Keratinocyte (primary cell): ENCODE measurements at regions not wholly inside any gene's neighbourhood (a gene's known extent, or its start where the extent isn't known, plus 50 kb on each side); places are given as distances from the start of the nearest gene placed in this dataset.
A peak's percentile ranks its signal among the peaks of the same experiment; 100 is the strongest.

Experiments used
- DNase-seq: peaks from one replicate; pipeline ENCODE4 v3.0.0-alpha.2; 2011; ENCODE audit warnings: low read depth, missing footprints, low spot score
- FAIRE-seq: peaks from 2 replicates; lab custom pipeline; 2011; peaks lifted over from hg19 to GRCh38; lab: Jason Lieb, UNC
- H2AFZ ChIP-seq: 2 replicates; pipeline ENCODE4 v1.6.0; 2012; ENCODE audit warnings: low read length, control low read depth, inconsistent platforms; ENCODE audit not compliant: control insufficient read depth
- H3K27ac ChIP-seq: 2 replicates; pipeline ENCODE4 v1.5.1; 2011; ENCODE audit warnings: low read length; ENCODE audit not compliant: control insufficient read depth, insufficient read depth
- H3K27me3 ChIP-seq: 3 replicates; pipeline ENCODE4 v1.6.0; 2011; ENCODE audit warnings: low read length; ENCODE audit not compliant: control insufficient read depth, insufficient read depth; ENCODE audit errors: extremely low read depth
- H3K36me3 ChIP-seq, 2 experiments: 2 replicates in 1 of 2; 3 replicates in 1 of 2; pipeline ENCODE4 v1.5.1; 2011; ENCODE audit warnings: low read length in 2 of 2, mild to moderate bottlenecking in 1 of 2; ENCODE audit not compliant: control insufficient read depth in 2 of 2, insufficient read depth in 2 of 2; ENCODE audit errors: extremely low read depth in 1 of 2
- H3K4me1 ChIP-seq: 3 replicates; pipeline ENCODE4 v1.5.1; 2011; ENCODE audit warnings: low read length; ENCODE audit not compliant: control insufficient read depth, insufficient read depth; ENCODE audit errors: extremely low read depth
- H3K4me2 ChIP-seq: 3 replicates; pipeline ENCODE4 v1.6.0; 2011; ENCODE audit warnings: low read depth, low read length; ENCODE audit not compliant: control insufficient read depth, insufficient read depth; ENCODE audit errors: extremely low read depth
- H3K4me3 ChIP-seq, 3 experiments: fragments of 200-600 bp in 1 of 3; sonication (generic) in 1 of 3; 2 replicates in 2 of 3; 3 replicates in 1 of 3; pipeline ENCODE4 v1.5.1; 2011 to 2016; ENCODE audit warnings: low read length in 3 of 3, mild to moderate bottlenecking in 3 of 3, control low read depth in 2 of 3, inconsistent platforms in 1 of 3, low read depth in 1 of 3, mixed read lengths in 1 of 3, mixed run types in 1 of 3, moderate library complexity in 1 of 3; ENCODE audit not compliant: control insufficient read depth in 2 of 3, insufficient read depth in 2 of 3; ENCODE audit errors: extremely low read depth in 1 of 3
- H3K79me2 ChIP-seq: 2 replicates; pipeline ENCODE4 v1.6.0; 2012; ENCODE audit warnings: low read length; ENCODE audit not compliant: control insufficient read depth, insufficient read depth
- H3K9ac ChIP-seq: 3 replicates; pipeline ENCODE4 v1.6.0; 2011; ENCODE audit warnings: low read length; ENCODE audit not compliant: control insufficient read depth, insufficient read depth; ENCODE audit errors: extremely low read depth
- H3K9me1 ChIP-seq: 3 replicates; pipeline ENCODE4 v1.6.0; 2011; ENCODE audit warnings: low read length; ENCODE audit not compliant: control insufficient read depth, insufficient read depth; ENCODE audit errors: extremely low read depth
- H3K9me3 ChIP-seq: 2 replicates; pipeline ENCODE4 v1.5.1; 2012; ENCODE audit warnings: low read depth, low read length; ENCODE audit not compliant: control insufficient read depth
- H4K20me1 ChIP-seq: 3 replicates; pipeline ENCODE4 v1.6.0; 2011; ENCODE audit warnings: low read length; ENCODE audit not compliant: control insufficient read depth, insufficient read depth; ENCODE audit errors: extremely low read depth
- CTCF ChIP-seq, 3 experiments: IDR thresholded peaks in 1 of 3; conservative IDR thresholded peaks in 1 of 3; optimal IDR thresholded peaks in 1 of 3; 2 replicates in 2 of 3; 3 replicates in 1 of 3; pipeline versions ENCODE3 to v1.5.1; 2011; ENCODE audit warnings: low read length in 3 of 3, mild to moderate bottlenecking in 3 of 3, moderate library complexity in 2 of 3, control low read depth in 1 of 3, inconsistent platforms in 1 of 3; ENCODE audit not compliant: insufficient read depth in 2 of 3; ENCODE audit errors: extremely low read depth in 1 of 3
- EZH2 ChIP-seq: IDR thresholded peaks from one replicate; pipeline ENCODE4 v1.6.1; 2012; ENCODE audit warnings: inconsistent platforms, mild to moderate bottlenecking, low read length, moderate library complexity
- dilution Hi-C: fragments of 300-500 bp; cut with MboI; formaldehyde crosslinking; loops from one replicate; pipeline ENCODE4 v1.7.0; 2020; ENCODE audit warnings: low sequenced_read_pairs; ENCODE audit not compliant: extremely low pct_ligation_motif_present

GRCh38 chr1:216812966-216813365, 89.7 kb upstream of the ESRRG start:
- Histone ChIP-seq H3K36me3 (no peaks in the 10 kb centered on the region), H3K4me2 (no peak overlapping the region), H3K9me3 (no peaks in the 10 kb centered on the region), H4K20me1 (no peaks in the 10 kb centered on the region), H3K4me1 (no peaks in the 10 kb centered on the region), H3K27me3 (no peaks in the 10 kb centered on the region), H3K27ac (no peak overlapping the region), H3K79me2 (no peaks in the 10 kb centered on the region), H3K9ac (no peak overlapping the region), H3K4me3 (no peak overlapping the region), H2AFZ (no peak overlapping the region), H3K9me1 (no peaks in the 10 kb centered on the region)
- dilution Hi-C loops = no loop called here
- DNase-seq (no peak), FAIRE-seq (peak; percentile 91)
- TF ChIP-seq EZH2 (no peak), CTCF (optimal IDR thresholded peaks at IDR 0.05 in 1 of 3, IDR thresholded peaks at IDR 0.05 in 1 of 3, conservative IDR thresholded peaks at IDR 0.05 in 1 of 3; ENCODE audit: extremely low read depth in 1 of 3, insufficient read depth in 2 of 3, low read length in 3 of 3) (no peak)

- H4K20me1 ChIP-seq = no peaks in the 10 kb centered on the region
- TF ChIP-seq EZH2 (no peak), CTCF (optimal IDR thresholded peaks at IDR 0.05 in 1 of 3, IDR thresholded peaks at IDR 0.05 in 1 of 3, conservative IDR thresholded peaks at IDR 0.05 in 1 of 3; ENCODE audit: extremely low read depth in 1 of 3, insufficient read depth in 2 of 3, low read length in 3 of 3) (no peak)
- no peaks in the 10 kb centered on the region for H3K36me3 ChIP-seq
- dilution Hi-C loops = no loop called here
- no peaks in the 10 kb centered on the region for H3K9me3 ChIP-seq
- no peak overlapping the region for H3K4me2 ChIP-seq
- H2AFZ ChIP-seq = no peak overlapping the region
- no peaks in the 10 kb centered on the region for H3K79me2 ChIP-seq
- no peak overlapping the region for H3K9ac ChIP-seq
- DNase-seq (no peak), FAIRE-seq (no peak)
- H3K27me3 ChIP-seq = no peaks in the 10 kb centered on the region
- H3K27ac ChIP-seq = no peak overlapping the region
- no peak overlapping the region for H3K4me3 ChIP-seq
- peaks cover 5% of the 10 kb centered on the region for H3K4me1 ChIP-seq
- H3K9me1 ChIP-seq = no peaks in the 10 kb centered on the region
Measured at GRCh38 chr1:216809649-216810048, 86.4 kb upstream of the ESRRG start.
